HUES6 (cell line): ENCODE measurements at regions not wholly inside any gene's neighbourhood (a gene's known extent, or its start where the extent isn't known, plus 50 kb on each side); places are given as distances from the start of the nearest gene placed in this dataset.

ENCODE experiments used
- H3K27ac ChIP-seq: 2 replicates; pipeline ENCODE4 v1.7.0; 2013; ENCODE audit warnings: low read depth, mild to moderate bottlenecking, low read length, inconsistent platforms
- H3K27me3 ChIP-seq: 2 replicates; pipeline ENCODE4 v1.6.1; 2013; ENCODE audit warnings: low read length; ENCODE audit not compliant: control insufficient read depth, insufficient read depth
- H3K36me3 ChIP-seq: 2 replicates; pipeline ENCODE4 v1.6.1; 2013; ENCODE audit warnings: low read length; ENCODE audit not compliant: control insufficient read depth, insufficient read depth
- H3K4me1 ChIP-seq: 2 replicates; pipeline ENCODE4 v1.6.1; 2013; ENCODE audit warnings: low read length; ENCODE audit not compliant: control insufficient read depth, insufficient read depth
- H3K4me3 ChIP-seq: 2 replicates; pipeline ENCODE4 v1.5.1; 2013; ENCODE audit warnings: low read depth, low read length
- H3K9ac ChIP-seq: one replicate; pipeline ENCODE4 v1.6.1; 2013; ENCODE audit warnings: mild to moderate bottlenecking, low read length
- H3K9me3 ChIP-seq: 2 replicates; pipeline ENCODE4 v1.6.1; 2013; ENCODE audit warnings: low read depth, low read length; ENCODE audit not compliant: control insufficient read depth, insufficient read depth

GRCh38 chr12:78725033-78725432 is 139.5 kb upstream of the SYT1 start:
- no peak overlapping the region for H3K27ac ChIP-seq
- no peaks in the 10 kb centered on the region for H3K9me3 ChIP-seq
- H3K36me3 ChIP-seq = no peaks in the 10 kb centered on the region
- H3K27me3 ChIP-seq = no peaks in the 10 kb centered on the region
- H3K4me1 ChIP-seq = no peaks in the 10 kb centered on the region
- H3K9ac ChIP-seq = no peak overlapping the region
- H3K4me3 ChIP-seq = no peak overlapping the region

GRCh38 chr12:78725951-78726580 is 138.5 kb upstream of the SYT1 start:
- Histone ChIP-seq H3K27me3 (no peaks in the 10 kb centered on the region), H3K9ac (no peak overlapping the region), H3K4me1 (no peaks in the 10 kb centered on the region), H3K27ac (no peak overlapping the region), H3K9me3 (no peaks in the 10 kb centered on the region), H3K36me3 (no peaks in the 10 kb centered on the region), H3K4me3 (no peak overlapping the region)

- Histone ChIP-seq H3K4me1 (no peaks in the 10 kb centered on the region), H3K4me3 (no peak overlapping the region), H3K9ac (no peak overlapping the region), H3K27me3 (no peaks in the 10 kb centered on the region), H3K9me3 (no peaks in the 10 kb centered on the region), H3K27ac (no peak overlapping the region), H3K36me3 (no peaks in the 10 kb centered on the region)
These were observed 137.7 kb upstream of the SYT1 start for GRCh38 chr12:78726854-78727253.

GRCh38 chr12:78732481-78732880 is 132.1 kb upstream of the SYT1 start:
- H3K36me3 ChIP-seq = no peaks in the 10 kb centered on the region
- no peaks in the 10 kb centered on the region for H3K4me1 ChIP-seq
- no peak overlapping the region for H3K9ac ChIP-seq
- H3K27ac ChIP-seq = no peak overlapping the region
- H3K9me3 ChIP-seq = no peaks in the 10 kb centered on the region
- no peaks in the 10 kb centered on the region for H3K27me3 ChIP-seq
- no peak overlapping the region for H3K4me3 ChIP-seq

- H3K27ac ChIP-seq = no peak overlapping the region
- no peaks in the 10 kb centered on the region for H3K36me3 ChIP-seq
- no peak overlapping the region for H3K9ac ChIP-seq
- no peak overlapping the region for H3K4me3 ChIP-seq
- no peaks in the 10 kb centered on the region for H3K4me1 ChIP-seq
- H3K9me3 ChIP-seq = no peaks in the 10 kb centered on the region
- H3K27me3 ChIP-seq = no peaks in the 10 kb centered on the region
These were observed 124.9 kb upstream of the SYT1 start for GRCh38 chr12:78739653-78740052.

- Histone ChIP-seq H3K4me1 (peaks cover 8% of the 10 kb centered on the region; the same call in 1 of the 2 replicates), H3K9ac (no peak overlapping the region), H3K4me3 (no peak overlapping the region), H3K27ac (0 out of 2 replicates have a peak overlapping the region, but pooled peaks have one; percentile 4), H3K27me3 (no peaks in the 10 kb centered on the region), H3K9me3 (peaks cover 5% of the 10 kb centered on the region; the same call in 1 of the 2 replicates), H3K36me3 (no peaks in the 10 kb centered on the region)
These were observed 118.6 kb upstream of the SYT1 start for GRCh38 chr12:78746001-78746400.

- no peak overlapping the region for H3K4me3 ChIP-seq
- H3K27me3 ChIP-seq = no peaks in the 10 kb centered on the region
- no peaks in the 10 kb centered on the region for H3K36me3 ChIP-seq
- H3K27ac ChIP-seq = no peak overlapping the region
- peaks cover 5% of the 10 kb centered on the region; the same call in 1 of the 2 replicates for H3K9me3 ChIP-seq
- no peak overlapping the region for H3K9ac ChIP-seq
- no peaks in the 10 kb centered on the region for H3K4me1 ChIP-seq
These were observed 111.5 kb upstream of the SYT1 start for GRCh38 chr12:78753058-78753457.

GRCh38 chr12:78756936-78757335 is 107.6 kb upstream of the SYT1 start:
- H3K9ac ChIP-seq = no peak overlapping the region
- no peak overlapping the region for H3K4me3 ChIP-seq
- H3K9me3 ChIP-seq = peaks cover 10% of the 10 kb centered on the region
- no peaks in the 10 kb centered on the region for H3K36me3 ChIP-seq
- no peak overlapping the region for H3K27ac ChIP-seq
- no peaks in the 10 kb centered on the region for H3K27me3 ChIP-seq
- no peaks in the 10 kb centered on the region for H3K4me1 ChIP-seq

GRCh38 chr12:78759367-78759766 is 105.2 kb upstream of the SYT1 start:
- H3K4me1 ChIP-seq = no peaks in the 10 kb centered on the region
- no peak overlapping the region for H3K27ac ChIP-seq
- H3K9me3 ChIP-seq = peaks cover 10% of the 10 kb centered on the region
- no peak overlapping the region for H3K4me3 ChIP-seq
- no peak overlapping the region for H3K9ac ChIP-seq
- H3K36me3 ChIP-seq = no peaks in the 10 kb centered on the region
- H3K27me3 ChIP-seq = no peaks in the 10 kb centered on the region

GRCh38 chr12:78760906-78761305 is 103.7 kb upstream of the SYT1 start:
- Histone ChIP-seq H3K27ac (no peak overlapping the region), H3K27me3 (no peaks in the 10 kb centered on the region), H3K36me3 (no peaks in the 10 kb centered on the region), H3K4me1 (no peaks in the 10 kb centered on the region), H3K9ac (no peak overlapping the region), H3K4me3 (no peak overlapping the region), H3K9me3 (peaks cover 10% of the 10 kb centered on the region)

- Histone ChIP-seq H3K27ac (no peak overlapping the region), H3K36me3 (no peaks in the 10 kb centered on the region), H3K27me3 (no peaks in the 10 kb centered on the region), H3K4me1 (no peaks in the 10 kb centered on the region), H3K4me3 (no peak overlapping the region), H3K9ac (no peak overlapping the region), H3K9me3 (peaks cover 3% of the 10 kb centered on the region; the same call in 1 of the 2 replicates)
These were observed 99.7 kb upstream of the SYT1 start for GRCh38 chr12:78764913-78765312.
